Upper lobe of left lung (tissue), 6 donors: ENCODE measurements at regions not wholly inside any gene's neighbourhood (a gene's known extent, or its start where the extent isn't known, plus 50 kb on each side); places are given as distances from the start of the nearest gene placed in this dataset.
A peak's percentile ranks its signal among the peaks of the same experiment; 100 is the strongest.

ENCODE experiments used
- ATAC-seq, 2 donors: fragments of 200-7000 bp; cut with Tn5 transposase; one replicate each; pipeline ENCODE4 v1.9.1; 2022; ENCODE audit warnings: mild to moderate bottlenecking in 2 of 2, moderate library complexity in 2 of 2; ENCODE audit not compliant: low FRiP score in 2 of 2
- DNase-seq, 2 donors: peaks; one replicate each; pipeline ENCODE4 v3.0.0-alpha.2; 2019 to 2020
- H3K27ac ChIP-seq, 4 donors: fragments of 200-600 bp; sonication (generic); one replicate each; pipeline ENCODE4 v1.5.1; 2016 to 2019
- H3K27me3 ChIP-seq, 4 donors: fragments of 200-600 bp; sonication (generic); one replicate each; pipeline ENCODE4 v1.5.1; 2017 to 2019
- H3K36me3 ChIP-seq, 4 donors: fragments of 200-600 bp; sonication (generic); one replicate each; pipeline ENCODE4 v1.5.1; 2016 to 2019
- H3K4me1 ChIP-seq, 4 donors: fragments of 200-600 bp; sonication (generic); one replicate each; pipeline ENCODE4 v1.5.1; 2018 to 2019
- H3K4me3 ChIP-seq, 4 donors: fragments of 200-600 bp; sonication (generic); one replicate each; pipeline ENCODE4 v1.5.1; 2017 to 2019; ENCODE audit warnings: mild to moderate bottlenecking in 2 of 4, moderate library complexity in 1 of 4
- H3K9me3 ChIP-seq, 4 donors: fragments of 200-600 bp; sonication (generic); one replicate each; pipeline ENCODE4 v1.5.1; 2018 to 2019
- EP300 ChIP-seq, 4 donors: sonication (generic); formaldehyde crosslinking; IDR thresholded peaks; one replicate each; pipeline ENCODE4 v1.5.1; 2017; ENCODE audit warnings: antibody characterized with exemption in 4 of 4, control low read depth in 2 of 4
- POLR2A ChIP-seq, 4 donors: fragments of 450-650 bp; IDR thresholded peaks; one replicate each; pipeline ENCODE4 v1.5.1; 2016 to 2017; ENCODE audit warnings: antibody characterized with exemption in 4 of 4, mild to moderate bottlenecking in 2 of 4
- POLR2AphosphoS5 ChIP-seq, 2 donors: sonication (generic); formaldehyde crosslinking; IDR thresholded peaks; one replicate each; pipeline ENCODE4 v1.5.1; 2017; ENCODE audit warnings: antibody characterized with exemption in 2 of 2
- WGBS, 2 donors: methylation state at CpG; one replicate each; pipeline ENCODE4 v1.1.5; 2017 to 2018; 5-methylcytosine and 5-hydroxymethylcytosine counted together
- TF ChIP-seq, protein P1 (sequence below), 6 experiments: fragments of 450-650 bp in 4 of 6; fragments of 200-600 bp in 2 of 6; sonication (generic) in 2 of 6; IDR thresholded peaks; one replicate each; pipeline ENCODE4 v1.5.1; 2016 to 2019; ENCODE audit warnings: antibody characterized with exemption in 6 of 6
- donor health status: DM: no; HTN: no; CAD: no; lungs with moderate emphysema.
- donor health status: DM: no; HTN: yes; CAD: no; lungs with severe emphysema.

DNA sequence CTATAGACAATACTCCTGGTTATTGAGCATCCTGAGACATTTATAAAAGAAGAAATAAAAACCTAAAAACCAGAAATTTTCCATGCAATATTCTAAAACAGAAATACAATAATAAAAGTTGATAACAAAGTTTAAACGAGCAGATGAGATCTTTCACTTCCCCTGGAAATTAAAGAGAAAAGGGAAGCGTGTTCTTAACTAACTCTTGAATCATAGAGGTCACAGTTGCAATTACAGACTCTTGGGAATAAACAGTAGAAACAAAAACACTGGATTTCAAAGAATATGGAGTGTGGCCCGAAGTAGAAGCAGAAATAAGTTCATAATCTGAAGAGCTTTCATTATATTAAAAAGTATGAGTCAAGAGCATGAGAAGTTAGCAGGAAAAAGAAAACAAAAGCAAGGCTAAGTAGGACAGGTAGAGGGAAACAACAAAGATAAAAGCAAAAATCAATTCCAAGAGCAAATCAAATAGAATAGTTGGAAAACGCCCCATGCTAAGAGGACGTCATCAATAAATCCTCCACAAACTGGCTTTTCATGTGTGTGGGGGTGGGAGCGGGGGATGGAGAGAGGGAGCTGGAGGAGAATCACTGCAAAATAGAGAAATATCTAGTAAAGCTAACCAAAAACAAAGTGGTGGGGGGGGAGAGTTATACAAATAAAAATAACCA is 55.2 kb upstream of the C10orf71 start:
- no peak overlapping the region for H3K27ac ChIP-seq
- no peaks in the 10 kb centered on the region for H3K27me3 ChIP-seq
- H3K4me1 ChIP-seq: no peaks in the 10 kb centered on the region
- H3K4me3 ChIP-seq: no peak overlapping the region
- no peak for TF ChIP-seq POLR2AphosphoS5 (IDR thresholded peaks at IDR 0.05)
- TF ChIP-seq, protein P1, sequence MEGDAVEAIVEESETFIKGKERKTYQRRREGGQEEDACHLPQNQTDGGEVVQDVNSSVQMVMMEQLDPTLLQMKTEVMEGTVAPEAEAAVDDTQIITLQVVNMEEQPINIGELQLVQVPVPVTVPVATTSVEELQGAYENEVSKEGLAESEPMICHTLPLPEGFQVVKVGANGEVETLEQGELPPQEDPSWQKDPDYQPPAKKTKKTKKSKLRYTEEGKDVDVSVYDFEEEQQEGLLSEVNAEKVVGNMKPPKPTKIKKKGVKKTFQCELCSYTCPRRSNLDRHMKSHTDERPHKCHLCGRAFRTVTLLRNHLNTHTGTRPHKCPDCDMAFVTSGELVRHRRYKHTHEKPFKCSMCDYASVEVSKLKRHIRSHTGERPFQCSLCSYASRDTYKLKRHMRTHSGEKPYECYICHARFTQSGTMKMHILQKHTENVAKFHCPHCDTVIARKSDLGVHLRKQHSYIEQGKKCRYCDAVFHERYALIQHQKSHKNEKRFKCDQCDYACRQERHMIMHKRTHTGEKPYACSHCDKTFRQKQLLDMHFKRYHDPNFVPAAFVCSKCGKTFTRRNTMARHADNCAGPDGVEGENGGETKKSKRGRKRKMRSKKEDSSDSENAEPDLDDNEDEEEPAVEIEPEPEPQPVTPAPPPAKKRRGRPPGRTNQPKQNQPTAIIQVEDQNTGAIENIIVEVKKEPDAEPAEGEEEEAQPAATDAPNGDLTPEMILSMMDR (IDR thresholded peaks at IDR 0.05): no peak
- no peak for TF ChIP-seq POLR2A (IDR thresholded peaks at IDR 0.05)
- TF ChIP-seq EP300 (IDR thresholded peaks at IDR 0.05): no peak
- H3K36me3 ChIP-seq: no peaks in the 10 kb centered on the region
- no peaks in the 10 kb centered on the region for H3K9me3 ChIP-seq
- DNase-seq: no peak
- 64 to 67% methylated on average over 6 of the region's 6 CpGs for WGBS, 2 donors
- no peak for ATAC-seq

DNA sequence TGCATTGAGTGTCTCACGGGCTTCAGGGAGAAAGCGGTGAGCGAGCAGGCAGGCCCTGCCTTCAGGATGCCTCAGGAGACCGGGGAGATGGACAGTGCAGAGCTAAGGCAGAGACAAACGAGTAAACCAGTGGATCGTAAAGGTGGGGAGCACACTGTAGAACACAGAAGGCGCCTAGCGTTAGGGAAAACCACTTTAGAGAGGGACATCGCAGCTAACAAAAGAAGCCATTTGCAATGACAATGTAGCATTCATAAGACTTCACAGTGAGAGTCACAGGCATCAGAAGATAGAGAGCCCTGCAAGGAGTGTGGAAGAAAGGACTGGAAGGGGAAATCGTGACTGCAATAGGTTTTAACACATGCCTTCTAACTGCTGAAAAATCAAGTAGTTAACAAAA is 54.9 kb upstream of the TMEM273 start:
- Histone ChIP-seq H3K27me3 (no peaks in the 10 kb centered on the region), H3K4me1 (no peaks in the 10 kb centered on the region), H3K36me3 (no peaks in the 10 kb centered on the region), H3K9me3 (no peaks in the 10 kb centered on the region), H3K27ac (no peak overlapping the region), H3K4me3 (no peak overlapping the region)
- ATAC-seq: no peak
- DNase-seq: no peak
- TF ChIP-seq POLR2A (IDR thresholded peaks at IDR 0.05): no peak
- TF ChIP-seq, protein P1 (IDR thresholded peaks at IDR 0.05): no peak
- no peak for TF ChIP-seq POLR2AphosphoS5 (IDR thresholded peaks at IDR 0.05)
- no peak for TF ChIP-seq EP300 (IDR thresholded peaks at IDR 0.05)
- WGBS, 2 donors: 74 to 75% methylated on average over 10 of the region's 10 CpGs

DNA sequence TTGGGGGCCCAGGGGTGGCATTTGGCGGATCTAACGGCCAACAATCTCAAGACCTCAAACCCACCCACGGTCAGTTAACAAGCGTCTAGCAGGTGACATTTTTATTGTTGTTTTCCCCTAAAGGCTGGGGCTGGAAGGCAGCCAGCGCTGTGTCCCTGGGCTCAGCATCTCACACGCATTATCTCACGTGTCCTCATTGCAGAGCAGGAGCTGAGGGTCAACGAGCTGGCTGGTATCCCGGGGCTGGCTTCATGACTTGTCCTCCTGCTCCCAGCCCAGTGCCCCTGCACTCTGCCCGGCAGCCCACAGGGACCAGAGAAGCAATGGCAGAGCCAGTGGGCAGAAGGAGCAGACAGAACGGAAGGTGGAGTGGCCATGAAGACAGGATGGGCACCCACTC is 54.4 kb upstream of the TMEM273 start:
- H3K27ac ChIP-seq: no peak overlapping the region
- no peaks in the 10 kb centered on the region for H3K4me1 ChIP-seq
- TF ChIP-seq POLR2A (IDR thresholded peaks at IDR 0.05) (no peak), POLR2AphosphoS5 (IDR thresholded peaks at IDR 0.05) (no peak), EP300 (IDR thresholded peaks at IDR 0.05) (no peak)
- TF ChIP-seq, protein P1 (IDR thresholded peaks at IDR 0.05): no peak
- H3K4me3 ChIP-seq: no peak overlapping the region
- WGBS, 2 donors: 85 to 88% methylated on average over 10 to 11 of the region's 11 CpGs
- H3K36me3 ChIP-seq: no peaks in the 10 kb centered on the region
- ATAC-seq (no peak), DNase-seq (no peak)
- no peaks in the 10 kb centered on the region for H3K9me3 ChIP-seq
- no peaks in the 10 kb centered on the region for H3K27me3 ChIP-seq

DNA sequence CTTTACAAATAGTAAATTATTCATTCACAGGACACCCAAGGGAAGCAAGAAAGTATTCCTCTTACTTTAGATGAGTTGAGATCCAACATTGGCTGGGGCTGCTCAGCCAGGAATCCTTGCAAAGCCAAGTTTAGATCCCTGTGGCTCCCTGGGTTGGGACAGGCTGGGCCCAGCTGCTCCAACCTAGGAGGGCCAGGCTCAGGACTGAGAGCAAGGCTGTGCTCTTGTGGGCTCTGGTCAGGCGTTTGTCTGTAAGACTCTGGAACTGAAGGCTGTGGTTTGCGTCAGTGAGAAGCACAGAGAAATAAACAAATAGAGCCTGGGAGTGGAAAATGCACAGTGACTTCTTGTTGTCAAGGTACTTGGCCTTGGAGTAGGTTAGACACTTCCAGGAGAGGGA is 53.2 kb upstream of the TMEM273 start:
- Histone ChIP-seq H3K9me3 (no peaks in the 10 kb centered on the region), H3K4me1 (no peaks in the 10 kb centered on the region), H3K36me3 (no peaks in the 10 kb centered on the region), H3K27me3 (no peaks in the 10 kb centered on the region), H3K4me3 (no peak overlapping the region), H3K27ac (no peak overlapping the region)
- ATAC-seq (no peak), DNase-seq (no peak)
- TF ChIP-seq EP300 (IDR thresholded peaks at IDR 0.05) (no peak), POLR2AphosphoS5 (IDR thresholded peaks at IDR 0.05) (no peak), POLR2A (IDR thresholded peaks at IDR 0.05) (no peak)
- TF ChIP-seq, protein P1 (IDR thresholded peaks at IDR 0.05): no peak
- WGBS, 2 donors: 67 to 90% methylated on average over 2 of the region's 2 CpGs

DNA sequence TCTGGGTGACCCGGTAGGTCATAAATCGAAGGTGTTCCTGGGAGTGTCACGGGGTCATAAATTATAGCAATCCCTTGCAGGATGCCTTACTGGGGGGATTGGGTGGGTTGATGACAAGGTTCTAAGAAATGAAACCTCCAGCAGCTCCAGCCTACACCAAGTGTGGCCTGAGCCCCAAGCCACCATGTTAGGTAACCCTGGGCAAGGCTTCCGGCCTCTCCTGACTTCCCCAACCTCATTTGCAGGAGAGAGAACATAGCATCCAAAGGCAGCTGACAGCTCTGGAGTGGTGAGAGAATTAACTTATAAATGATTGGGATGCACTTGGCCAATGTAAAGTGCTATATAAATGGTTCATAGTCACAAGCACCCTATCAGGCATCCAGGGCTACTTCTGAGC is 52.8 kb upstream of the TMEM273 start:
- H3K9me3 ChIP-seq: no peaks in the 10 kb centered on the region
- no peaks in the 10 kb centered on the region for H3K27me3 ChIP-seq
- H3K4me3 ChIP-seq: no peak overlapping the region
- H3K36me3 ChIP-seq: no peaks in the 10 kb centered on the region
- no peak overlapping the region for H3K27ac ChIP-seq
- ATAC-seq (peak in 1 of 2 donors; percentile 34), DNase-seq (peak in 1 of 2 donors; percentile 54)
- no peak for TF ChIP-seq EP300 (IDR thresholded peaks at IDR 0.05)
- TF ChIP-seq, protein P1 (IDR thresholded peaks at IDR 0.05): no peak
- TF ChIP-seq POLR2A (IDR thresholded peaks at IDR 0.05): no peak
- TF ChIP-seq POLR2AphosphoS5 (IDR thresholded peaks at IDR 0.05): no peak
- no peaks in the 10 kb centered on the region for H3K4me1 ChIP-seq
- 70 to 74% methylated on average over 4 of the region's 4 CpGs for WGBS, 2 donors
